ENCODE measurements at regions not wholly inside any gene's neighbourhood (a gene's known extent, or its start where the extent isn't known, plus 50 kb on each side); places are given as distances from the start of the nearest gene placed in this dataset.

DNA sequence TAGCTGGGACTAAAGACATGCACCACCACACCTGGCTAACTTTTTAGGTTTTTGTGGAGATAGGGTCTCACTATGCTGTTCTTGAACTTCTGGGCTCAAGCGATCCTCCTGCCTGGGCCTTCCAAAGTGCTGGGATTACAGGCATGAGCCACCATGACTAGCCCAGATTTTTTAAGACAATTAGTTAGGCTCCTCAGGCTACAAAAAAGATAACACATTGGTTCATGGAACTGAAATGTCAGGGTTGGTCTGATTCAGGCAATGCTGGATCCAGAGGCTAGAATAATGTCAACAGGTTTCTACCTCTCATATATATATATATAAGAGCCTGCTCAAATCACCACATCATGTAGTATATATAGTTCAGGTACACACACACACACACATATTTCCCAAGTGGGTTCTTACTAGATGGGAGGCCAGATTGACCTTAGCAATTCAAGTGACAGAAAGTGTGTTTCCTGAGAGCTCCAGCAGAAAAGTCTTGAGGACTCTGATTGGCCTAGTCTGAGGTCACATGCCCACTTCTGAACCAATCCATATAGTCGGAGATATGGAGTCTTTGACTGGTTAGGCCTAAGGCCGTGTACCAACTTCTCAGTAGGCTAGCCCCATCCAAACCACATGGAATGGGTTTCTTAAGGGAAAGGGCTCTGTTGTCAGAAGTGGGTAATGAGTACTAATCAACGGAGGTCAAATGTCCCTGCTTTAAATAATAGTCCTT, 72.6 kb upstream of the LAPTM4A start:
- no peak overlapping the region for H3K9ac ChIP-seq (ENCODE audit: insufficient read length, low read depth)
- TF ChIP-seq YY1 (IDR thresholded peaks at IDR 0.05; ENCODE audit: insufficient read depth, insufficient read length) (no peak), ZNF274 (IDR thresholded peaks at IDR 0.05; ENCODE audit: low read depth, low read length) (no peak), SUZ12 (IDR thresholded peaks at IDR 0.05; ENCODE audit: extremely low read depth, insufficient read depth, insufficient read length) (no peak)
- H3K9me3 ChIP-seq (ENCODE audit: insufficient read depth, low read length), result no peaks in the 10 kb centered on the region
- H3K4me1 ChIP-seq (ENCODE audit: insufficient read depth, insufficient read length), result no peaks in the 10 kb centered on the region
- no peaks in the 10 kb centered on the region for H3K36me3 ChIP-seq (ENCODE audit: insufficient read depth, insufficient read length, low read length)
- no peak for DNase-seq (ENCODE audit: low read depth, low spot score)
- no peaks in the 10 kb centered on the region for H3K27me3 ChIP-seq (ENCODE audit: insufficient read depth, insufficient read length)
- no peak overlapping the region for H3K4me3 ChIP-seq (ENCODE audit: insufficient read length, low read depth)

DNA sequence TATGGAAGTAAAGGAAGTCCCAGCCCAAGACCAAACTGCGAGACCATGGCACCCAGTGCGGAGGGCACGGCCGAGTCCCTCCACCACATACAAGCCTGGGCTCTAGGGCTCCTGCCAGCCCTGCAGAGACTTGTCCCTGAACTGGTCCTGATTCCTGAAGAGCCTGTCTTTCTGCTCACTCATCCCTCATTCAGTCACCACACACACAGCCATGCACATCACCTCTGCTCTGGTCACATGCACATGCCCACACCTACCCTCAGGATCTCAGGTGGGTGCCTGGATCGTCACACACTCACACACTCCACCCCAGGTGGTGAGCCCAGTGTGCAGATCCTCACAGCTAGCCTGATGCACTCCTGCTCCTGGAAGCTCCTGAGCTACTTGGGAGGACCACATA, 71.4 kb upstream of the LAPTM4A start:
- TF ChIP-seq YY1 (IDR thresholded peaks at IDR 0.05; ENCODE audit: insufficient read depth, insufficient read length), result no peak
- no peak for TF ChIP-seq ZNF274 (IDR thresholded peaks at IDR 0.05; ENCODE audit: low read depth, low read length)
- TF ChIP-seq SUZ12 (IDR thresholded peaks at IDR 0.05; ENCODE audit: extremely low read depth, insufficient read depth, insufficient read length), result no peak
- no peak overlapping the region for H3K4me3 ChIP-seq (ENCODE audit: insufficient read length, low read depth)
- no peaks in the 10 kb centered on the region for H3K4me1 ChIP-seq (ENCODE audit: insufficient read depth, insufficient read length)
- no peaks in the 10 kb centered on the region for H3K27me3 ChIP-seq (ENCODE audit: insufficient read depth, insufficient read length)
- no peaks in the 10 kb centered on the region for H3K9me3 ChIP-seq (ENCODE audit: insufficient read depth, low read length)
- no peaks in the 10 kb centered on the region for H3K36me3 ChIP-seq (ENCODE audit: insufficient read depth, insufficient read length, low read length)
- DNase-seq (ENCODE audit: low read depth, low spot score), result no peak
- no peak overlapping the region for H3K9ac ChIP-seq (ENCODE audit: insufficient read length, low read depth)

DNA sequence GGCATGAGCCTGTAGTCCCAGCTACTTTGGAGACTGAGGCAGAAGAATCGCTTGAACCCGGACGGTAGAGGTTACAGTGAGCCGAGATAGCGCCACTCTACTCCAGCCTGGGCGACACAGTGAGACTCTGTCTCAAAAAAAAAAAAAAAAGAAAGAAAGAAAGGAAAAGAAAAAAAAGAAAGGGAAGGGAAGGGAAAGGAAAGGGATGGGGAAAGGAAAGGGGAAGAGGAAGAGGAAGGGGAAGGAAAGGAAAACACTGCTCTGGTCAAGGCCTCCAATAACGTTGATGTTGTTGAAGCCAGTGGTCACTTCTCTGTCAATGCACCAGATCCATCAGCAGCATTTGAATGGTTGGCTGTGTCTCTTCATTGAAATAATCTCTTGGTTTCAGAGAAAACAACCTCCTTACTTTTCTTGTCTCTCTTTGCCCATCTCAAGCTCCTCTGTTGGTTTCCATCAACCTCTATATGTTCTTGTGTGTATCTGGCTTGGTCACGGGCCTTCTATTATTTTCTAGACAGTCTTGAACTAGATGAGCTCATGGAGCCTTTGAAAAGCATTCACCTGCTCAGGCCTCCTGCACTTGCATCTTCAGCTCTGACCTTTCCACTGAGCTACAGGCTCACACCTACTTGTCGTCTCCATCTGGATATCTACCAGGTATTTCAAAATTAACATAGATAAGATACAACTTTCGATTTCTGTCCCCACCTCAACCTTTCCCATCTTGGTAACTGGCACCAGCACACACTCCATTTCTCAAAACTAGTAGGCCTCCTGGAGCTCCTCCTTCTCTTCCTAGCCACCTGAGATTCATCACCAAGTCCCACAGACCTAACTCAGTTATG, 69.4 kb upstream of the LAPTM4A start:
- Histone ChIP-seq H3K9me3 (ENCODE audit: insufficient read depth, low read length) (no peaks in the 10 kb centered on the region), H3K4me3 (ENCODE audit: insufficient read length, low read depth) (no peak overlapping the region), H3K27me3 (ENCODE audit: insufficient read depth, insufficient read length) (no peaks in the 10 kb centered on the region), H3K36me3 (ENCODE audit: insufficient read depth, insufficient read length, low read length) (no peaks in the 10 kb centered on the region), H3K4me1 (ENCODE audit: insufficient read depth, insufficient read length) (no peaks in the 10 kb centered on the region), H3K9ac (ENCODE audit: insufficient read length, low read depth) (no peak overlapping the region)
- TF ChIP-seq YY1 (IDR thresholded peaks at IDR 0.05; ENCODE audit: insufficient read depth, insufficient read length), result no peak
- TF ChIP-seq ZNF274 (IDR thresholded peaks at IDR 0.05; ENCODE audit: low read depth, low read length), result no peak
- TF ChIP-seq SUZ12 (IDR thresholded peaks at IDR 0.05; ENCODE audit: extremely low read depth, insufficient read depth, insufficient read length), result no peak
- DNase-seq (ENCODE audit: low read depth, low spot score), result no peak

DNA sequence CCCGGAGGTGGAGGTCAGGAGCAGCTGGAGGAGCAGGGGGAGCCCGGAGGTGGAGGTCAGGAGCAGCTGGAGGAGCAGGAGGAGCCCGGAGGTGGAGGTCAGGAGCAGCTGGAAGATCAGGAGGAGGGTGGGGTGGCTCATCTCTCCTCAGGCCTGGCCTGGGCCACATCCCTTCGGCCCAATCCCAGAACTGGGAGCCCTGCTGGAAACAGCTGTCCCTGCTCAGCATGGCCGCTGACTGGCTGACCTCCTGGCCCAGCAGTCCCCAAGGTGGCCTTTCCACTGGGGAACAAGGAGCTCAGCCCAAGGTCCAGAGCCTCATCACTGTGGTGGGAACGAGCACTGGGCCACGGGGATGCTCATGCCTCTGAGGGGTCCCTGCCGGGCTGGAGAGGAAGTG, 66.6 kb upstream of the LAPTM4A start:
- Histone ChIP-seq H3K4me3 (ENCODE audit: insufficient read length, low read depth) (no peak overlapping the region), H3K4me1 (ENCODE audit: insufficient read depth, insufficient read length) (no peaks in the 10 kb centered on the region), H3K27me3 (ENCODE audit: insufficient read depth, insufficient read length) (no peaks in the 10 kb centered on the region), H3K9ac (ENCODE audit: insufficient read length, low read depth) (no peak overlapping the region), H3K9me3 (ENCODE audit: insufficient read depth, low read length) (no peaks in the 10 kb centered on the region), H3K36me3 (ENCODE audit: insufficient read depth, insufficient read length, low read length) (no peaks in the 10 kb centered on the region)
- no peak for DNase-seq (ENCODE audit: low read depth, low spot score)
- TF ChIP-seq SUZ12 (IDR thresholded peaks at IDR 0.05; ENCODE audit: extremely low read depth, insufficient read depth, insufficient read length) (no peak), ZNF274 (IDR thresholded peaks at IDR 0.05; ENCODE audit: low read depth, low read length) (no peak), YY1 (IDR thresholded peaks at IDR 0.05; ENCODE audit: insufficient read depth, insufficient read length) (no peak)

DNA sequence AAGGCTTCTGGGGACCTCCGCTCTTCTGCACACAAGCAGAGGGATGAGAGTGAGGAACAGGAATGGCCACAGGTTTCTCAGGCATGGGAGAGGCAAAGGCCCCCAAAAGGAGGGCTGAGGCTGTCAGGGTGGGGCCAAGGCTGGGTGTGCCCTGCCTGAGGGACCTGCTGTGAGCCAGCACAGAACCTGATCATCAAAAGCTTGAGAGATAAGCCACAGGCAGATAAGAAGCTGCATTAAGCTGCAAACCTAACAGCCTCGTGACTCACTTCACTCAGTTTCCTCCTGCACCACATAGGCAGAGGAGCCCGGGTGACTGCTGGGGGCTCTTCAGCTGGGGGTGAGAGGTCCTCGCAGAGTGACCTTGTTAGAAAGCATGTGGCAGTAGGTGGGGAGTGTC, 64.5 kb upstream of the LAPTM4A start:
- TF ChIP-seq YY1 (IDR thresholded peaks at IDR 0.05; ENCODE audit: insufficient read depth, insufficient read length) (no peak), SUZ12 (IDR thresholded peaks at IDR 0.05; ENCODE audit: extremely low read depth, insufficient read depth, insufficient read length) (no peak), ZNF274 (IDR thresholded peaks at IDR 0.05; ENCODE audit: low read depth, low read length) (no peak)
- Histone ChIP-seq H3K27me3 (ENCODE audit: insufficient read depth, insufficient read length) (no peaks in the 10 kb centered on the region), H3K4me3 (ENCODE audit: insufficient read length, low read depth) (no peak overlapping the region), H3K9ac (ENCODE audit: insufficient read length, low read depth) (no peak overlapping the region), H3K4me1 (ENCODE audit: insufficient read depth, insufficient read length) (no peaks in the 10 kb centered on the region), H3K36me3 (ENCODE audit: insufficient read depth, insufficient read length, low read length) (no peaks in the 10 kb centered on the region), H3K9me3 (ENCODE audit: insufficient read depth, low read length) (no peaks in the 10 kb centered on the region)
- no peak for DNase-seq (ENCODE audit: low read depth, low spot score)

DNA sequence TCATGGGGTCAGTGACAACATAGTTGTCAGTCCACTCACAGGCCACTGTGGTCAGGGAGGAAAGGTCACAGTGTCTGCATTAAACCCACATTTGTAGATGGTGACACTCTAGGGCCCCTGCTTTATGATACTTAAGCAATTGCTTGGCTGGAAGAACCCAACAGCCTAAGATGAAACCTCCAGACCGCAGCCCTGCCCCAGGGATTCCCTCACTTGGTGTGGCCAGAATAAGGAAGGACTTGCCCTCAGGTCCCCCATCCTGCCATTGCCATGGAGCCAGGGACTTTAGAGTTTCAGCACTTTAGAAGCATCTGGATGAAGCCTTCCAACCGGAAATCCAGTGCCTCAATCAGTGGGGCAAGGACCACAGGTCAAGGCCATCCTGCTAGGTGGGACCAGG, 63.9 kb upstream of the LAPTM4A start:
- no peaks in the 10 kb centered on the region for H3K9me3 ChIP-seq (ENCODE audit: insufficient read depth, low read length)
- H3K4me1 ChIP-seq (ENCODE audit: insufficient read depth, insufficient read length), result no peaks in the 10 kb centered on the region
- TF ChIP-seq ZNF274 (IDR thresholded peaks at IDR 0.05; ENCODE audit: low read depth, low read length), result no peak
- TF ChIP-seq YY1 (IDR thresholded peaks at IDR 0.05; ENCODE audit: insufficient read depth, insufficient read length), result no peak
- TF ChIP-seq SUZ12 (IDR thresholded peaks at IDR 0.05; ENCODE audit: extremely low read depth, insufficient read depth, insufficient read length), result no peak
- no peaks in the 10 kb centered on the region for H3K36me3 ChIP-seq (ENCODE audit: insufficient read depth, insufficient read length, low read length)
- H3K4me3 ChIP-seq (ENCODE audit: insufficient read length, low read depth), result no peak overlapping the region
- no peak for DNase-seq (ENCODE audit: low read depth, low spot score)
- no peaks in the 10 kb centered on the region for H3K27me3 ChIP-seq (ENCODE audit: insufficient read depth, insufficient read length)
- H3K9ac ChIP-seq (ENCODE audit: insufficient read length, low read depth), result no peak overlapping the region
